ENCODE measurements at regions not wholly inside any gene's neighbourhood (a gene's known extent, or its start where the extent isn't known, plus 50 kb on each side); places are given as distances from the start of the nearest gene placed in this dataset.

GRCh38 chr11:103736315-103737036, 300.0 kb upstream of the DDI1 start:
- TF ChIP-seq ZNF260 (CRISPR knock-in tag; IDR thresholded peaks at IDR 0.05; ENCODE audit: borderline replicate concordance, low read depth) (no peak), EP300 (IDR thresholded peaks at IDR 0.05; ENCODE audit: low read depth in 2 of 2, low read length in 2 of 2) (no peak), EP300 (CRISPR knock-in tag; IDR thresholded peaks at IDR 0.05; ENCODE audit: borderline replicate concordance) (no peak), CTCF (CRISPR knock-in tag; IDR thresholded peaks at IDR 0.05) (no peak)

Data from HepG2 (cell line).